AG04450 (cell line): ENCODE measurements at regions not wholly inside any gene's neighbourhood (a gene's known extent, or its start where the extent isn't known, plus 50 kb on each side); places are given as distances from the start of the nearest gene placed in this dataset.

Source experiments
- CTCF ChIA-PET: fragments of 300-600, 350-600 bp; formaldehyde crosslinking; extraction: SDS; loops from one replicate; lab custom pipeline; 2022; ENCODE audit warnings: antibody characterized with exemption, inconsistent platforms; lab: Charles Lee
- POLR2A ChIA-PET: fragments of 350-600 bp; formaldehyde crosslinking; extraction: SDS; loops from one replicate; lab custom pipeline; 2021; ENCODE audit warnings: antibody characterized with exemption, inconsistent platforms; lab: Yijun Ruan, JAX
- DNase-seq: peaks from one replicate; pipeline ENCODE4 v3.0.0-alpha.2; 2011; ENCODE audit warnings: low read depth, low spot score
- H3K27ac ChIP-seq: one replicate; pipeline ENCODE4 v1.5.1; 2012; ENCODE audit warnings: low read depth, low read length, control low read depth
- H3K27me3 ChIP-seq: one replicate; pipeline ENCODE4 v1.6.0; 2012; ENCODE audit warnings: low read length; ENCODE audit not compliant: control insufficient read depth, insufficient read depth
- H3K4me3 ChIP-seq: 2 replicates; pipeline ENCODE4 v1.5.1; 2011; ENCODE audit warnings: mild to moderate bottlenecking, low read depth, low read length, control low read depth
- H3K9me3 ChIP-seq: 2 replicates; pipeline ENCODE4 v1.5.1; 2012; ENCODE audit warnings: low read length; ENCODE audit not compliant: control insufficient read depth, insufficient read depth
- CTCF ChIP-seq: IDR thresholded peaks from 2 replicates; pipeline ENCODE4 v1.5.1; 2011; ENCODE audit warnings: low read depth, low read length, control low read depth, inconsistent platforms

GRCh38 chr11:45725776-45726492 is 60.5 kb upstream of the CHST1 start:
- TF ChIP-seq CTCF = no peak
- no peak for DNase-seq
- CTCF ChIA-PET = no interaction called here
- H3K4me3 ChIP-seq = no peak overlapping the region
- H3K9me3 ChIP-seq = no peaks in the 10 kb centered on the region
- H3K27me3 ChIP-seq = peaks cover 8% of the 10 kb centered on the region
- H3K27ac ChIP-seq = no peak overlapping the region
- POLR2A ChIA-PET = no interaction called here

GRCh38 chr11:45725121-45725520 is 59.7 kb upstream of the CHST1 start:
- CTCF ChIA-PET = no interaction called here
- Histone ChIP-seq H3K4me3 (no peak overlapping the region), H3K27ac (no peak overlapping the region), H3K9me3 (no peaks in the 10 kb centered on the region), H3K27me3 (peaks cover 8% of the 10 kb centered on the region)
- DNase-seq = no peak
- POLR2A ChIA-PET = no interaction called here
- TF ChIP-seq CTCF = no peak

- H3K9me3 ChIP-seq = no peaks in the 10 kb centered on the region
- CTCF ChIA-PET = no interaction called here
- no peak for DNase-seq
- H3K4me3 ChIP-seq = no peak overlapping the region
- H3K27ac ChIP-seq = no peak overlapping the region
- POLR2A ChIA-PET = no interaction called here
- peaks cover 8% of the 10 kb centered on the region for H3K27me3 ChIP-seq
- no peak for TF ChIP-seq CTCF
These were observed 58.7 kb upstream of the CHST1 start for GRCh38 chr11:45724153-45724552.

GRCh38 chr11:45723397-45723796 is 58.0 kb upstream of the CHST1 start:
- H3K9me3 ChIP-seq = no peaks in the 10 kb centered on the region
- ChIA-PET POLR2A (no interaction called here), CTCF (no interaction called here)
- no peak overlapping the region for H3K4me3 ChIP-seq
- no peak for DNase-seq
- no peak overlapping the region for H3K27ac ChIP-seq
- H3K27me3 ChIP-seq = peaks cover 12% of the 10 kb centered on the region
- TF ChIP-seq CTCF = no peak

GRCh38 chr11:45722144-45722543 is 56.7 kb upstream of the CHST1 start:
- H3K9me3 ChIP-seq = no peaks in the 10 kb centered on the region
- CTCF ChIA-PET = no interaction called here
- peaks cover 12% of the 10 kb centered on the region for H3K27me3 ChIP-seq
- TF ChIP-seq CTCF = no peak
- no peak overlapping the region for H3K27ac ChIP-seq
- DNase-seq = no peak
- no peak overlapping the region for H3K4me3 ChIP-seq
- POLR2A ChIA-PET = no interaction called here
